ENCODE measurements at regions not wholly inside any gene's neighbourhood (a gene's known extent, or its start where the extent isn't known, plus 50 kb on each side); places are given as distances from the start of the nearest gene placed in this dataset.

DNA sequence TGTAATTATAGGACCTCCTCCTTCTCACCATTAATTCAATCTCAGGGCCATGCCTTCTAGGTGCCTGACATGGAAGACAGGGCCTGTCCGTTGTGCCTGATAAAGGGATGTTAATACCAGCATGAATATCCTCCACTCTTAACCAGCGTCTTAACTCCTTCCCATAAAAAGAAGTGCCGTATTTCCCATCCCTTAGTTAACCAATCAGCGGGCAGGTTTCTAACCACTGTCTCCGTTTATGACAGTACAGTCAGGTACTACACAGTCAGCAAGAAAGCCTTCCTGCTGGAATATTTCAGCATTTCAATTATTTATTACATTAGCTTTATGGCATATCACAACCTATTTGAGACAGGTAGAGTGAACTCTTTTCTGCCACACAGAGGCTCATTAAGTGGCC lies 308.6 kb upstream of the FZD8 start:
- Histone ChIP-seq H3K9me3 (ENCODE audit: insufficient read depth, low read depth, low read length) (no peaks in the 10 kb centered on the region), H3K9ac (ENCODE audit: low read length) (no peak overlapping the region), H2AFZ (ENCODE audit: low read depth, low read length) (no peak overlapping the region), H3K36me3 (ENCODE audit: insufficient read depth, low read length) (no peaks in the 10 kb centered on the region), H3K27me3 (ENCODE audit: insufficient read depth, low read length) (no peaks in the 10 kb centered on the region), H3K27ac (ENCODE audit: low read depth, low read length) (no peak overlapping the region), H3K4me2 (ENCODE audit: low read length) (no peak overlapping the region), H3K79me2 (ENCODE audit: insufficient read depth, low read length) (no peaks in the 10 kb centered on the region), H4K20me1 (ENCODE audit: insufficient read depth, low read length) (no peaks in the 10 kb centered on the region), H3K4me1 (ENCODE audit: insufficient read depth, low read length) (no peaks in the 10 kb centered on the region), H3K4me3 (ENCODE audit: insufficient read depth, low read depth, low read length) (no peak overlapping the region)
- H3K36me3 Mint-ChIP-seq (ENCODE audit: low read depth, unreplicated experiment): no peaks in the 10 kb centered on the region
- TF ChIP-seq EZH2 (IDR thresholded peaks at IDR 0.05; ENCODE audit: insufficient read depth, low read length): no peak
- TF ChIP-seq, protein P1, sequence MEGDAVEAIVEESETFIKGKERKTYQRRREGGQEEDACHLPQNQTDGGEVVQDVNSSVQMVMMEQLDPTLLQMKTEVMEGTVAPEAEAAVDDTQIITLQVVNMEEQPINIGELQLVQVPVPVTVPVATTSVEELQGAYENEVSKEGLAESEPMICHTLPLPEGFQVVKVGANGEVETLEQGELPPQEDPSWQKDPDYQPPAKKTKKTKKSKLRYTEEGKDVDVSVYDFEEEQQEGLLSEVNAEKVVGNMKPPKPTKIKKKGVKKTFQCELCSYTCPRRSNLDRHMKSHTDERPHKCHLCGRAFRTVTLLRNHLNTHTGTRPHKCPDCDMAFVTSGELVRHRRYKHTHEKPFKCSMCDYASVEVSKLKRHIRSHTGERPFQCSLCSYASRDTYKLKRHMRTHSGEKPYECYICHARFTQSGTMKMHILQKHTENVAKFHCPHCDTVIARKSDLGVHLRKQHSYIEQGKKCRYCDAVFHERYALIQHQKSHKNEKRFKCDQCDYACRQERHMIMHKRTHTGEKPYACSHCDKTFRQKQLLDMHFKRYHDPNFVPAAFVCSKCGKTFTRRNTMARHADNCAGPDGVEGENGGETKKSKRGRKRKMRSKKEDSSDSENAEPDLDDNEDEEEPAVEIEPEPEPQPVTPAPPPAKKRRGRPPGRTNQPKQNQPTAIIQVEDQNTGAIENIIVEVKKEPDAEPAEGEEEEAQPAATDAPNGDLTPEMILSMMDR (IDR thresholded peaks at IDR 0.05; ENCODE audit: insufficient read depth, low read depth, low read length): no peak
- H3K4me1 Mint-ChIP-seq (ENCODE audit: low read depth, unreplicated experiment): peaks cover 9% of the 10 kb centered on the region
- peaks cover 8% of the 10 kb centered on the region for H3K27me3 Mint-ChIP-seq (ENCODE audit: low read depth, unreplicated experiment)
- no peak overlapping the region for H3K4me3 Mint-ChIP-seq (ENCODE audit: unreplicated experiment)
- FAIRE-seq (no peak), DNase-seq (ENCODE audit: low read depth) (no peak)
- peaks cover 4% of the 10 kb centered on the region for H3K9me3 Mint-ChIP-seq (ENCODE audit: unreplicated experiment)
- no peak overlapping the region for H3K27ac Mint-ChIP-seq (ENCODE audit: unreplicated experiment)

DNA sequence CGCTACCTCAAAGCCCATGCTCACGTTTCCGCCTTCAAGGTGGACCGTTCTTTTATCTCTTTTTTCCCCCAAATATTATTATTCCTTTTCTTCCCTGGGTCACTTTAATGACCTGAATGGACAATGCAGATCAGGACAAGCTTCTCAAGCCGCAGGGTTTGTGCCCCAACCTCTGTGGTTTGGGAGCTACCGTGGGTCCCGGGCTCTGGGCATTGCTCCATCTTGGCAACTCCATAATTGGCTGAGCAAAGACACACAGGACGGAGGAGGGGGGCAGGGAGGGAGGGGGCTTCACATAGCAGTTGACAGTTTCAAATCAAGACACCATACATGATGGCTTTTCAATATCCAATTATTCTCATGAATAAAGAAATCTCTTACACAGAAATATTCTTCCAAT lies 308.1 kb upstream of the FZD8 start:
- no peak overlapping the region for H3K4me3 Mint-ChIP-seq (ENCODE audit: unreplicated experiment)
- H3K4me2 ChIP-seq (ENCODE audit: low read length): peak overlapping the region; percentile 57

DNA sequence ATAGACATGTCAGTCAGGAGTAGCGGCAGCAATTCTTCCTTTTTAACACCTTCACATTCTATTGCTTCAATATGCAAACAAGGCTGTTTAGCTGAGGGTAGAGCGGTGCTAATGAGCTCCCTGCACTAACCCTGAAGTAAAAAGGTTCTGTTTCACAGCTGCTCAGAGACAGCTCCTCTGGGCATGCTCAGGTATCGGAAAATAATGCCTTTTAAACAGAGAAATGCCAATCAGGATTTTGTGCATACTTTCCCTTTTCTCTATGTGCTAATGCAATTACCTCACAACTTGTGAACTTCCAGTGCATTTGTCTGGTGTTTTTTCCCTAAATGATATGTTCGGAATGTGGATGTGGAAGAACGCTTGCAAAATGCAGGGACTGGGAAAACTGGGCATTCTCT lies 307.7 kb upstream of the FZD8 start:
- Histone ChIP-seq H2AFZ (ENCODE audit: low read depth, low read length) (no peak overlapping the region), H3K27me3 (ENCODE audit: insufficient read depth, low read length) (no peaks in the 10 kb centered on the region), H3K9ac (ENCODE audit: low read length) (no peak overlapping the region), H3K9me3 (ENCODE audit: insufficient read depth, low read depth, low read length) (no peaks in the 10 kb centered on the region), H3K36me3 (ENCODE audit: insufficient read depth, low read length) (no peaks in the 10 kb centered on the region), H3K4me1 (ENCODE audit: insufficient read depth, low read length) (no peaks in the 10 kb centered on the region), H3K4me2 (ENCODE audit: low read length) (peak overlapping the region; percentile 57), H3K27ac (ENCODE audit: low read depth, low read length) (no peak overlapping the region), H4K20me1 (ENCODE audit: insufficient read depth, low read length) (no peaks in the 10 kb centered on the region), H3K79me2 (ENCODE audit: insufficient read depth, low read length) (no peaks in the 10 kb centered on the region), H3K4me3 (ENCODE audit: insufficient read depth, low read depth, low read length) (no peak overlapping the region)
- Mint-ChIP-seq H3K36me3 (ENCODE audit: low read depth, unreplicated experiment) (no peaks in the 10 kb centered on the region), H3K4me1 (ENCODE audit: low read depth, unreplicated experiment) (peaks cover 9% of the 10 kb centered on the region), H3K4me3 (ENCODE audit: unreplicated experiment) (no peak overlapping the region), H3K9me3 (ENCODE audit: unreplicated experiment) (peaks cover 4% of the 10 kb centered on the region), H3K27me3 (ENCODE audit: low read depth, unreplicated experiment) (peaks cover 8% of the 10 kb centered on the region), H3K27ac (ENCODE audit: unreplicated experiment) (no peak overlapping the region)
- no peak for FAIRE-seq
- no peak for TF ChIP-seq EZH2 (IDR thresholded peaks at IDR 0.05; ENCODE audit: insufficient read depth, low read length)
- TF ChIP-seq, protein P1 (IDR thresholded peaks at IDR 0.05; ENCODE audit: insufficient read depth, low read depth, low read length): no peak
- DNase-seq (ENCODE audit: low read depth): peak; percentile 11

More for the DNA sequence above, 308.1 kb upstream of the FZD8 start:
- Histone ChIP-seq H3K79me2 (ENCODE audit: insufficient read depth, low read length) (no peaks in the 10 kb centered on the region), H2AFZ (ENCODE audit: low read depth, low read length) (no peak overlapping the region), H3K4me1 (ENCODE audit: insufficient read depth, low read length) (no peaks in the 10 kb centered on the region), H3K36me3 (ENCODE audit: insufficient read depth, low read length) (no peaks in the 10 kb centered on the region), H3K27ac (ENCODE audit: low read depth, low read length) (no peak overlapping the region), H4K20me1 (ENCODE audit: insufficient read depth, low read length) (no peaks in the 10 kb centered on the region), H3K27me3 (ENCODE audit: insufficient read depth, low read length) (no peaks in the 10 kb centered on the region), H3K4me3 (ENCODE audit: insufficient read depth, low read depth, low read length) (no peak overlapping the region), H3K9me3 (ENCODE audit: insufficient read depth, low read depth, low read length) (no peaks in the 10 kb centered on the region), H3K9ac (ENCODE audit: low read length) (no peak overlapping the region)
- no peak for DNase-seq (ENCODE audit: low read depth)
- peaks cover 4% of the 10 kb centered on the region for H3K9me3 Mint-ChIP-seq (ENCODE audit: unreplicated experiment)
- TF ChIP-seq EZH2 (IDR thresholded peaks at IDR 0.05; ENCODE audit: insufficient read depth, low read length): no peak
- TF ChIP-seq, protein P1 (IDR thresholded peaks at IDR 0.05; ENCODE audit: insufficient read depth, low read depth, low read length): no peak
- peaks cover 8% of the 10 kb centered on the region for H3K27me3 Mint-ChIP-seq (ENCODE audit: low read depth, unreplicated experiment)
- FAIRE-seq: no peak
- peaks cover 9% of the 10 kb centered on the region for H3K4me1 Mint-ChIP-seq (ENCODE audit: low read depth, unreplicated experiment)
- no peaks in the 10 kb centered on the region for H3K36me3 Mint-ChIP-seq (ENCODE audit: low read depth, unreplicated experiment)
- H3K27ac Mint-ChIP-seq (ENCODE audit: unreplicated experiment): no peak overlapping the region

All from astrocyte (in vitro differentiated cells and primary cell).